ENCODE measurements at regions not wholly inside any gene's neighbourhood (a gene's known extent, or its start where the extent isn't known, plus 50 kb on each side); places are given as distances from the start of the nearest gene placed in this dataset.

GRCh38 chr12:20018406-20018805 is 349.9 kb upstream of the PDE3A start:
- TF ChIP-seq CTCF (IDR thresholded peaks at IDR 0.05 in 2 of 3, conservative IDR thresholded peaks at IDR 0.05 in 1 of 3; ENCODE audit: borderline replicate concordance in 1 of 3, insufficient read depth in 1 of 3, low read depth in 2 of 3, low read length in 2 of 3) (no peak), ATF3 (IDR thresholded peaks at IDR 0.05) (no peak), CEBPB (IDR thresholded peaks at IDR 0.05; ENCODE audit: low read depth) (no peak), SIN3A (IDR thresholded peaks at IDR 0.05; ENCODE audit: low read depth) (no peak), YY1 (IDR thresholded peaks at IDR 0.05; ENCODE audit: extremely low read depth, insufficient replicate concordance, low read depth, low read length) (no peak), POLR2A (IDR thresholded peaks at IDR 0.05; ENCODE audit: borderline replicate concordance, extremely low read depth, insufficient read depth, insufficient read length) (no peak), MAX (IDR thresholded peaks at IDR 0.05) (no peak), EZH2 (IDR thresholded peaks at IDR 0.05) (no peak), ZNF274 (IDR thresholded peaks at IDR 0.05; ENCODE audit: low read depth, low read length) (no peak), POLR2AphosphoS5 (IDR thresholded peaks at IDR 0.05; ENCODE audit: low read depth, low read length) (no peak)
